GM19467 (cell line): ENCODE measurements at regions not wholly inside any gene's neighbourhood (a gene's known extent, or its start where the extent isn't known, plus 50 kb on each side); places are given as distances from the start of the nearest gene placed in this dataset.

Experiments used
- ATAC-seq: cut with Tn5 transposase; IDR thresholded peaks from one replicate; pipeline ENCODE4 v1.9.1; 2021; ENCODE audit warnings: mild to moderate bottlenecking, moderate library complexity; ENCODE audit not compliant: unreplicated experiment

DNA sequence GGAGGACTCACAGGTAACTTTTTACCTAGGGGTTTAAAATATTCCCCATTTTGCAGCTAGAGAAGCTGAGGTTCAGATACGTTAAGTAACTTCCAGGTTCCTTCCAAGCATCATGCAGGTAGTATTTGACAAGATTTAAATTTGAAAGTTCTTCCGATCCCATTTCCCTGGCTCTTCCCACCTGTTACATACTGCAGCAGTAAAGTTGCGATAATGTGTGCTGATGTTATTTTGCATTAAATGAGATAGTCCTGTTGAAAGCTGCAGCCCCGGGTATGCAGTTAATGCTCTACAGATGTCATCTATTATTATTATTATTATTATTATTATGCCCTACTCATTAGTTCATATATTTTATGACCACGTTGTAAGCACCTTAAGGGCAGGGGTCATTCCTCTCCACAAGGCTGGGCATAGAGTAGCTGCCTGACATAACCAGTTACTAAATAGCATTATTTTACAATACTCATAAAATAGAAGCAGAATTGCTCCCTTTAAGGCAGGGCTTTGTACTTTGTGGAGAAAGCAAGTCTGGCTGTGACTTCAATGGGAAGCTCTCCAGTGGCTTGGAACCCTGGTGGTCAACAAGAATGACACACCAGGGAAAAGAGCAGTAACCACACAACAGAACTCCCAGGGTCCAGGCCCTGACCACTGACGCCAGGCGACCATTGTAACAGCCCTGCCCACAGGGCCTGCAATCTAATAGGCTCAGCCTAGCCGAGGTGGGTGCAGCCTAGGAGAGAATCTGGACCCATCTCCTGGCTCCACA lies 90.8 kb upstream of the CALM2 start:
- no peak for ATAC-seq

GRCh38 chr2:47265751-47266231 lies 89.5 kb upstream of the CALM2 start:
- no peak for ATAC-seq

- ATAC-seq, result no peak
These were observed 88.8 kb upstream of the CALM2 start for GRCh38 chr2:47265158-47265557.

DNA sequence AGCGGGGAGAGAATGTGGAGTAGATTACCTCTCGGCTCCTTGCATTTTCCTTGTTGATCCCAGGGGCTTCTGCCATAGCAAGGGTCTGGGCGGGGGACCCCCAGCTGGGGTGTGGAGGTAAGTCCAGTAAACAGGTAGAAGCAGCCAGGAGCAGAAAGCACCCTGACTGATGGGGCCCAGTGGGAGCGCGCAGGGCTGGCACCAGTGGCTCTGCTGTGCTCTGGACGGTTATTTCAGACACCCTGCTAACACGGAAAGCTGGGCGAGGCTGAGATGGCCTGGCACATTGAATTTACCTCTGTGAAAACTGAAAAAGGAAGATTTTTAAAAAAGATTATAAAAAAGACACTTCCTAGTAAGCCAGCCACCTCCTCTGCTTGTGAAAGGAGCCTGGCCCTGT lies 88.4 kb upstream of the CALM2 start:
- no peak for ATAC-seq

- no peak for ATAC-seq
These were observed 87.8 kb upstream of the CALM2 start for GRCh38 chr2:47264143-47264542.

- no peak for ATAC-seq
These were observed 86.3 kb upstream of the CALM2 start for GRCh38 chr2:47262657-47263056.

DNA sequence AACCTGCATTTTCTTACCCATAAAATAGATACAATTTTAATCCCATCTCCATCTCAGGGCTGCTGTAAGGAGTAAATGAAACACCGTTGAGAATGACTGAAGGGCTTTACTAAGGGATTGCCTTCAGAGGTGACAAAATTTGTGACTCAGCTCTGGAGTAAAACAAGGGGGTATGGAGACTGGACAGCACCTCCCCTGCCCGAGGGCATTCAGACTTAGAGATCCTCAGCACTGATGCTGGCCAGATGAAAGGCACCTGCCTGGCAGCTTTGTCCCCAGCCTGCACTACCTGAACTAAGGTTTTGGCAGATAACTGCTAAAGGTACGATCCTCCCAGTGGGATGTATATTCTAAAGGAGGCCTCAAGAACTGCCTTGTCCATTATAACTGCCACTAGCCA lies 84.7 kb upstream of the CALM2 start:
- ATAC-seq, result no peak

DNA sequence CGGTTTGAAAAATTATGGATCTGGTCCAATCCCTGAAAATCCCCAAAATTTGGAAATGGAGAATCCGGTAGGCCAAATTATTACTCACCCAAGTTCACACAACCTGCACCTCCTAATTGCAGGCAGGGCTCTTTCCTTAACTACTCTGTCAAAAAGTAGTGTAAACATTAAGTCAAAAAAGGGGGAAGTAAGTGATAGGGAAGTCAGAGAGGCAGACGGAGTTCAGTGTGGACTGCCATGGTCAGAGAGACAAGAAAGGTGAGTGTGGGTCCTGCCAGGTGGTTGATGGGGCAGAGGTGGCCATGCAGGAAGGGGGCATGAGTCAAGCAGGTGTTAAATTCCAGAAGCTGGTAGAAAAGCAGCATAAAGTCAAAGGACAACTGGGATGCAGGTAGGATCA lies 83.5 kb upstream of the CALM2 start:
- ATAC-seq, result no peak

GRCh38 chr2:47257946-47258348 lies 81.6 kb upstream of the CALM2 start:
- no peak for ATAC-seq

DNA sequence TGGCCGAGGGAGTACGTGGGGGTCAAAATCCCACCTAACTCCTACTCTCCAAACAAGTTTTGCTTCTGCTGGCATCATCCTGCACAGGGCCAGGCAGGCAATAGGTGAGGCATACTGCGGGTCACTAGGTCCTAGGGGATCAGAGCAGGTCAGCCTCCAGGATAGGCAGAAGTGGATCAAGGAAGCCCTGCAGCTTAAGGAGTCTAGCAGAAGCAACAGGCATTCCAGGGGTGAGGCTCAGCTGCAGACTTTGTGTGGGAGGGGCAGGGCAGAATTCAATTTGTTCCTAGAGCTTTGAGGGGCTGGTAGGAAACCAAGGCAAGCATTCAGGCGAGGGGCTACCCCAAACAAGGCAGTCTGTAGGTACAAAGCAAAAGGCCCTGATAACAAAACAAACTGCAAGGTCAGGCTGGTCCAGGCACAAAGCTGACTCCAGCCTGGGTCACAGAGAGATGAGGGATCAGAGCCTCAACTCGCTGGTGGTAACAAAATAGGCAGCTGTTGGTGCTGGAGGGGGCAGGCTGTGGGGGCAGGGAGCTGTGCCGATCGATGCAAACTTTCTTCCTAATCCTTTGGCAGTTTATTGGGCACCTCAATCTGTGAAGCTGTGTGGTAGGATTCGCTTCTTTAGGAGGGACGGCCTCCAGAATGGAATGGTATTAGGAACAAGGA lies 80.2 kb upstream of the CALM2 start:
- ATAC-seq, result no peak

DNA sequence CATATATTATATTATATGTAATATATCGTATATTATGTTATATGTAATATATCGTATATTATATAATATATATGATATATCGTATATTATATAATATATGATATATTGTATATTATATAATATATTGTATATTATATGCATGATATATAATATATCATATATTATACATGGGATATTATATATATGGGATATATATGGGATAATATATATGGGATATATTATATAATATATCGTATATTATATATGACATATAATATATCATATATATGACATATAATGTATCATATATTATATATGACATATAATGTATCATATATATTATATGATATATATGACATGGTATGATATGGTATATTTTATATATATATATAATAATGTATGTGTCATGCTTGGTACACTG lies 79.5 kb upstream of the CALM2 start:
- no peak for ATAC-seq

- ATAC-seq, result no peak
These were observed 78.2 kb upstream of the CALM2 start for GRCh38 chr2:47254464-47254863.

DNA sequence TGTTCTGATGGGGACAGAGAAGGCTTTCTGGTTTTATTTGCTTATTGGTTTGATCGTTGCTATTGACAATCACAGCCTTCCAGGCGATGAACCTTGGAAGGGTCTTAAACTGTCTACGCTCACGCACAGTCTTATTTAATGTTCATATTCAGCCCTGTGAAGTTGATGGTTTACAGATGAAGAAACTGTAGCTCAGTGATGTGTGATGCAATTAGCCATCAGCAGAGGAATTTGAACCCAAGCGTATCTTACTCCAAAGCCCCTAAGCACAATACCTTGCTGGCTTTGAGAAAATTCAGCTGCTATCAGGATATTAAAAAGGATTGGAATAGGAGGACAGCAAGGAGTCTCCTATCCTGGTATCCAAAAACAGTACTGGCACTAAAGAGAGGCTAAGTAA lies 77.1 kb upstream of the CALM2 start:
- ATAC-seq, result no peak

DNA sequence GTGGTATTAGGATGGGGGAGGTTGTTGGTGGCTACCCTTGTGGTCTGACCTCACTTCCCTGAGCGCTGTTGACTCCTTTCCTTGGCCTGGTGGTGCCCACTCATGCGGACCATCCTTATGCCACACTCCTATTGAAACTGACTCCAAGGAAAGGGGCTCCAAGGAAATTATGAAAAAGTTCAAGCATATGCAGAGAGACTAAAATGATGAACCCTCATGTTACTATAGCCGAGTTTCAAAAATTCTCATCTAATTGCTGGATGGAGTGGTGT lies 75.0 kb upstream of the CALM2 start:
- ATAC-seq, result no peak

- no peak for ATAC-seq
These were observed 74.5 kb upstream of the CALM2 start for GRCh38 chr2:47250586-47251403.

GRCh38 chr2:47249931-47250330 lies 73.6 kb upstream of the CALM2 start:
- no peak for ATAC-seq

DNA sequence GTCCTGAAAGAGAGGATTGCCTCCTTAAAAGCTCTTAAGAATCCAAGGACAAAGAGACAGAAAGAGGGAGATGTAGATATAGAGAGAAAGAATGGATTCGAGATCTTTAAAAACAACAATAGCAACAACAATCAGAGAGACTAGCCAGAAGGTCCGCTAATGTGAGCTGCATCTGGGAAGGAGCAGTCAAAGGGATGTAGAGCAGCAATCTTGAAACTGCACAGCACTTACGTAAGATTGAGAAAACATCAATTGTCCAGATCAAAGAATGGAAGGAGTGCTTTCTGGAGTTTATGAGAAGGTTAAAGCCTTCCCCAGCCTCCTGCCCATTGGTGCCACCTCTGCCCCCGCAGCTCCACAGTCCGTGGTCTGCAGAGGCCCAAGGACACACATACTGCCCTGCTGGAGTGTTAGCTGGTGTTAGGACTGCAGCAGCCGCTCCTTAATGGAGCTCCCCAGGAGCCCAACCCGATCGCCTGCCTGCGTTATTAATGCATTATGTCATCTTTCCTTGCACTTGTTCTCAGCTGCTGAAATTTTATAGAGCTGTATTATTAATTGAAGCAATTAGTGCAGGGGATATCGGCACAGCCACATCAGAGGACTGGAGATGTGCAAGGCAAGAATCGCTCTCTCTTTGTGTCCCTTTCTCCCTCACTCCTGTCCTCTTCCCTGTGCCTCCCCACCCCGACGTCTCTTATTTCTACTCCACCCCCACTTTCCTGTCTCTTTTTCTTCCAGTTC lies 73.0 kb upstream of the CALM2 start:
- no peak for ATAC-seq

DNA sequence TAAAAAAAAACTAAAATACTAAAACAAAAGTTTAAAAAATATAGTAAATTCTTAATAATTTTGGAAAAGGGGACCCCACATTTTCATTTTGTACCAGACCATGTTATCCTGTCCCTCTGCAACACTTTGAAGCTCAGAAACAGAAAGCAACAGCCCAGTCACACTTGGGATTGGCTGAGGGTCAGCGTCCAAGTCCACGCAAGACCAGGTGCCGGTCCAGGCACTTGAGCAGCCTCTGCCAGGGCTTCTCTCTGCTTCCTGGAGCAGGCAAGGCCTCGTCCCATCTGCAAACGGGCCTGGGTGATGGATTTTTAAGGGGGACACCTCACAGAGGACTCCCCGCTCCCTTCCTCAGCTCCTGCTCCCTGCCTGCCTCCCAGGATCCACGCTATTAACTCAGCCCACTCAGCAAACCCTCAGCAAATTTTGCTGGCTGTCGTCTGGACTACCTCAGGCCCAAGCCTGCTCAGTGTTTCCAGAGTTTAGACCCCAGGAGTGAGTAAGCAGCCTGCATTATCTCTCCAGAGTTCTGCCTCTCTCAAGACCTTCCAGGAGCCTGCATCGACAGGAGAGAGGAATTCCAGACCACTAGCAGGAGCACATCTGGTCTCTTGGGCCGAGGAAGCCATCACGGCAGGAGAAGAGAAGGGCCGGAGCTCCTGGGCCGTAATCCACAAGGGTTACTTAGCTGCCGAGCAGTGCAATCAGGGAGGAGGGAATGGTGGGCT lies 67.4 kb upstream of the CALM2 start:
- ATAC-seq, result no peak

- no peak for ATAC-seq
These were observed 65.4 kb upstream of the CALM2 start for GRCh38 chr2:47241715-47242114.

DNA sequence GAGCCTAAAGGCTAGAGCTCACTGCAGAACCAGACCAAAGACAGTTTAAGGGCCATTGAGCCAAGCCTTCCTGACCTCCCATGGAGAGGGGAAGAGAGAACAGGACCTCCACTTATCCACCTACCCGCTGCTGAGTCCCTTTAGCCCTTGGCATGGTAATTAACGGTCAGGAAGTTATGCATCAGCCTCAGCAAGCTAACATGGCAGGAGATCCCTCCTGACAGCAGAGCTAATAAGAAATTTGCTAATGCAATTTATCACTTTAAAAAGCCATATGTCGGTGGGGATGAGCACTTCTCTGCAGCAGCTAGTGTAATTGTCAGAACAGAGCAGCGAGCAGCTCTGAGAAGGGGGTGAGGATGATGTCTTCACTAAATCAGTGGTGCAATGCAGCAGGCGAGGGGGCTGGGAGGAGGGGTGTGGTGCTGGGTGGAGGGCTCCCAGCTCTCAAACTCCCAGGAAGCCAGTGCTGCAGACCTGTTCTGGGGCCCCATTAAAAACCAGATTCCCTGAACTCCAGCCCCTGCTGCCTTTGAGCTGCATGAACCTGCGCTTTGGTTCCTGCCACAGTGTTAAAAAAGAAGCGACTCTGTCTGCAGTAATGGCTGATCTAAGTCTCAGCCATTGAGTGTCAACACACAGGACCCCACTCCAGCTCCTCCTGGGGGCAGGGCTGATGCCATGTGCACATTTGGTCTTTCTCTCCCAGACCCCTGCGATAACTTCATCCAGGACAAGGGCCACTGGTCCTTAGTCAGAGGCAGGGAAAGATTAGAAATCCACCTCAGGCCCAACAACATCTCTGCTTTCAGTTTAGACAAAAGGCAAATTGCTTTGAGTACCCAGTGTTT lies 63.0 kb upstream of the CALM2 start:
- no peak for ATAC-seq
